ENCODE measurements at regions not wholly inside any gene's neighbourhood (a gene's known extent, or its start where the extent isn't known, plus 50 kb on each side); places are given as distances from the start of the nearest gene placed in this dataset.

- no peak for TF ChIP-seq FOXM1 (IDR thresholded peaks at IDR 0.05; ENCODE audit: borderline replicate concordance, low read depth)
- TF ChIP-seq CEBPB (IDR thresholded peaks at IDR 0.05): no peak
- TF ChIP-seq ZBTB7A (IDR thresholded peaks at IDR 0.05; ENCODE audit: low read depth): no peak
- TF ChIP-seq RAD21 (IDR thresholded peaks at IDR 0.05; ENCODE audit: low read depth): no peak
- no peak for TF ChIP-seq TCF12 (IDR thresholded peaks at IDR 0.05; ENCODE audit: low read depth)
- TF ChIP-seq NFIC (IDR thresholded peaks at IDR 0.05): no peak
- TF ChIP-seq, protein P1, sequence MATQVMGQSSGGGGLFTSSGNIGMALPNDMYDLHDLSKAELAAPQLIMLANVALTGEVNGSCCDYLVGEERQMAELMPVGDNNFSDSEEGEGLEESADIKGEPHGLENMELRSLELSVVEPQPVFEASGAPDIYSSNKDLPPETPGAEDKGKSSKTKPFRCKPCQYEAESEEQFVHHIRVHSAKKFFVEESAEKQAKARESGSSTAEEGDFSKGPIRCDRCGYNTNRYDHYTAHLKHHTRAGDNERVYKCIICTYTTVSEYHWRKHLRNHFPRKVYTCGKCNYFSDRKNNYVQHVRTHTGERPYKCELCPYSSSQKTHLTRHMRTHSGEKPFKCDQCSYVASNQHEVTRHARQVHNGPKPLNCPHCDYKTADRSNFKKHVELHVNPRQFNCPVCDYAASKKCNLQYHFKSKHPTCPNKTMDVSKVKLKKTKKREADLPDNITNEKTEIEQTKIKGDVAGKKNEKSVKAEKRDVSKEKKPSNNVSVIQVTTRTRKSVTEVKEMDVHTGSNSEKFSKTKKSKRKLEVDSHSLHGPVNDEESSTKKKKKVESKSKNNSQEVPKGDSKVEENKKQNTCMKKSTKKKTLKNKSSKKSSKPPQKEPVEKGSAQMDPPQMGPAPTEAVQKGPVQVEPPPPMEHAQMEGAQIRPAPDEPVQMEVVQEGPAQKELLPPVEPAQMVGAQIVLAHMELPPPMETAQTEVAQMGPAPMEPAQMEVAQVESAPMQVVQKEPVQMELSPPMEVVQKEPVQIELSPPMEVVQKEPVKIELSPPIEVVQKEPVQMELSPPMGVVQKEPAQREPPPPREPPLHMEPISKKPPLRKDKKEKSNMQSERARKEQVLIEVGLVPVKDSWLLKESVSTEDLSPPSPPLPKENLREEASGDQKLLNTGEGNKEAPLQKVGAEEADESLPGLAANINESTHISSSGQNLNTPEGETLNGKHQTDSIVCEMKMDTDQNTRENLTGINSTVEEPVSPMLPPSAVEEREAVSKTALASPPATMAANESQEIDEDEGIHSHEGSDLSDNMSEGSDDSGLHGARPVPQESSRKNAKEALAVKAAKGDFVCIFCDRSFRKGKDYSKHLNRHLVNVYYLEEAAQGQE (IDR thresholded peaks at IDR 0.05; ENCODE audit: low read depth): no peak
- no peak for TF ChIP-seq TAF1 (IDR thresholded peaks at IDR 0.05; ENCODE audit: low read depth)
- no peak for TF ChIP-seq MAX (IDR thresholded peaks at IDR 0.05)
- no peak for TF ChIP-seq CREB1 (IDR thresholded peaks at IDR 0.05; ENCODE audit: low read depth)
- TF ChIP-seq TEAD4 (IDR thresholded peaks at IDR 0.05): no peak
Measured at GRCh38 chr20:52888096-52888495, 84.1 kb upstream of the TSHZ2 start.

- TF ChIP-seq TEAD4 (IDR thresholded peaks at IDR 0.05) (no peak), ZBTB7A (IDR thresholded peaks at IDR 0.05; ENCODE audit: low read depth) (no peak), TAF1 (IDR thresholded peaks at IDR 0.05; ENCODE audit: low read depth) (no peak), MAX (IDR thresholded peaks at IDR 0.05) (no peak), CEBPB (IDR thresholded peaks at IDR 0.05) (no peak), USF1 (IDR thresholded peaks at IDR 0.05) (no peak), NFIC (IDR thresholded peaks at IDR 0.05) (no peak), CREB1 (IDR thresholded peaks at IDR 0.05; ENCODE audit: low read depth) (no peak), RAD21 (IDR thresholded peaks at IDR 0.05; ENCODE audit: low read depth) (no peak), FOXM1 (IDR thresholded peaks at IDR 0.05; ENCODE audit: borderline replicate concordance, low read depth) (no peak), EP300 (IDR thresholded peaks at IDR 0.05; ENCODE audit: borderline replicate concordance) (no peak), YY1 (IDR thresholded peaks at IDR 0.05; ENCODE audit: low read depth) (no peak), TCF12 (IDR thresholded peaks at IDR 0.05; ENCODE audit: low read depth) (no peak), EGR1 (IDR thresholded peaks at IDR 0.05) (no peak)
- TF ChIP-seq, protein P1 (IDR thresholded peaks at IDR 0.05; ENCODE audit: low read depth): no peak
Measured at GRCh38 chr20:52880997-52881396, 91.2 kb upstream of the TSHZ2 start.

DNA sequence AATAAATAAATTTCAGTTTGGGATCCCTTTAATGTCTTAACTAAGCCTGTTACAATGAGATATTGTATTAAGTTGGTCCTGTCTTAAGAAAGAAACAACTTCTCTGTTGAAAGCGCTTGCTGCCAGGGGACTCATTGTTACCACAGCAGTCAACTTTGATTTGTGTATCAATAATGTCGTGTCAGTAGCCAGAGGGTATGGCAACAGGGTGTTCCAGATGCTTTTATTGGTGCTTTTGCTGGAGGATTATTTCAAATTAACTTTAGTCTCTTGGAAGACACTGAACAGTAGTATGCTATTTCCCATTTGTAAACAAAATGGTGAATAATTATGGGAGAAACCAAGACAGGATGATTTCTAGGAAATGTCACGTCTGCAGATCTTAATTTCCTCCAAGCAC, 91.9 kb upstream of the TSHZ2 start:
- TF ChIP-seq RAD21 (IDR thresholded peaks at IDR 0.05; ENCODE audit: low read depth) (no peak), CEBPB (IDR thresholded peaks at IDR 0.05) (no peak), ZBTB7A (IDR thresholded peaks at IDR 0.05; ENCODE audit: low read depth) (no peak), TCF12 (IDR thresholded peaks at IDR 0.05; ENCODE audit: low read depth) (no peak), MAX (IDR thresholded peaks at IDR 0.05) (no peak), FOXM1 (IDR thresholded peaks at IDR 0.05; ENCODE audit: borderline replicate concordance, low read depth) (no peak), TAF1 (IDR thresholded peaks at IDR 0.05; ENCODE audit: low read depth) (no peak)

- TF ChIP-seq RAD21 (IDR thresholded peaks at IDR 0.05; ENCODE audit: low read depth) (no peak), EP300 (IDR thresholded peaks at IDR 0.05; ENCODE audit: borderline replicate concordance) (no peak), EGR1 (IDR thresholded peaks at IDR 0.05) (no peak), NFIC (IDR thresholded peaks at IDR 0.05) (no peak), YY1 (IDR thresholded peaks at IDR 0.05; ENCODE audit: low read depth) (no peak), TAF1 (IDR thresholded peaks at IDR 0.05; ENCODE audit: low read depth) (no peak), TEAD4 (IDR thresholded peaks at IDR 0.05) (no peak), ZBTB7A (IDR thresholded peaks at IDR 0.05; ENCODE audit: low read depth) (no peak), TCF12 (IDR thresholded peaks at IDR 0.05; ENCODE audit: low read depth) (no peak), CREB1 (IDR thresholded peaks at IDR 0.05; ENCODE audit: low read depth) (no peak), USF1 (IDR thresholded peaks at IDR 0.05) (no peak), MAX (IDR thresholded peaks at IDR 0.05) (no peak), FOXM1 (IDR thresholded peaks at IDR 0.05; ENCODE audit: borderline replicate concordance, low read depth) (no peak), CEBPB (IDR thresholded peaks at IDR 0.05) (no peak)
- TF ChIP-seq, protein P1 (IDR thresholded peaks at IDR 0.05; ENCODE audit: low read depth): no peak
Measured at GRCh38 chr20:52874241-52874640, 97.9 kb upstream of the TSHZ2 start.
